AG04449 (cell line): ENCODE measurements at regions not wholly inside any gene's neighbourhood (a gene's known extent, or its start where the extent isn't known, plus 50 kb on each side); places are given as distances from the start of the nearest gene placed in this dataset.
"Not testable (repeated sequence)": the region's sequence is repeated elsewhere in the genome, so short reads cannot be mapped to it uniquely, and the experiment has no call there.

ENCODE experiments used
- CTCF ChIA-PET: fragments of 350-600 bp; formaldehyde crosslinking; extraction: SDS; loops from one replicate; lab custom pipeline; 2021; ENCODE audit warnings: antibody characterized with exemption; lab: Yijun Ruan, JAX
- POLR2A ChIA-PET: fragments of 400-600, 350-600 bp; formaldehyde crosslinking; extraction: SDS; loops from one replicate; lab custom pipeline; 2020; ENCODE audit warnings: antibody characterized with exemption, inconsistent platforms; lab: Yijun Ruan, JAX
- DNase-seq: peaks from one replicate; pipeline ENCODE4 v3.0.0-alpha.2; 2010; ENCODE audit warnings: low read depth, low spot score
- H3K4me3 ChIP-seq: 2 replicates; pipeline ENCODE4 v1.5.1; 2011; ENCODE audit warnings: low read depth, mild to moderate bottlenecking, control low read depth, low read length
- TF ChIP-seq, protein P1 (sequence below): IDR thresholded peaks from one replicate; pipeline ENCODE4 v1.5.1; 2011; ENCODE audit warnings: mild to moderate bottlenecking, moderate library complexity, low read length, control low read depth, inconsistent platforms; ENCODE audit not compliant: insufficient read depth; ENCODE audit errors: missing control alignments

DNA sequence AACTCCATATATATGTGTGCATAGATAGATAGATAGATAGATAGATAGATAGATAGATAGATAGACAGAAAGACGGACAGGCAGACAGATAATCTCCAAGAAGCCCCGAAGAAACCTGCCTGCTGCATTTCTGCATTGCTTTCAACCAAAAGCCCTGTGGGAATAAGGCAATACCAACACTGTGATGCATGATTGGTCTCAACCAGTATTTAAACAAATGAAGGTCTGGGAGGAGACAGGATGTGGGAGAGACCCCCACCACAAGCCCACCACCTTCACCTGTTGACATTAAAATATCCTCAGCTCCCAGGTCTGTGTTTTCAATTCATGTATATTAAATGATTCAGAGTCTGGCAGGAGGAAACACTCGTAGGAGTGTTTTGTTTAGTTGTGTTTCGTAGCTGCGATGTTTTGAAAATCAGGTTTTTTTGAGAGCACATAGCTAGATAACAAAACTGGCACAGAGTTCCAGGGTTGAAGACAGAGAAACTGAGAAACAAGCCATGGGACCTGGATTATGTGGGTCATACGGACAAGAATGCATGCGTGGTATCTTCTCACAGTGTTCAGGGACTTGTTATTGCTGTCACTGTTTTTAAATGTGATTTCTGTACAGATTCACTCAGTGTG, 200.7 kb upstream of the AHR start:
- TF ChIP-seq, protein P1, sequence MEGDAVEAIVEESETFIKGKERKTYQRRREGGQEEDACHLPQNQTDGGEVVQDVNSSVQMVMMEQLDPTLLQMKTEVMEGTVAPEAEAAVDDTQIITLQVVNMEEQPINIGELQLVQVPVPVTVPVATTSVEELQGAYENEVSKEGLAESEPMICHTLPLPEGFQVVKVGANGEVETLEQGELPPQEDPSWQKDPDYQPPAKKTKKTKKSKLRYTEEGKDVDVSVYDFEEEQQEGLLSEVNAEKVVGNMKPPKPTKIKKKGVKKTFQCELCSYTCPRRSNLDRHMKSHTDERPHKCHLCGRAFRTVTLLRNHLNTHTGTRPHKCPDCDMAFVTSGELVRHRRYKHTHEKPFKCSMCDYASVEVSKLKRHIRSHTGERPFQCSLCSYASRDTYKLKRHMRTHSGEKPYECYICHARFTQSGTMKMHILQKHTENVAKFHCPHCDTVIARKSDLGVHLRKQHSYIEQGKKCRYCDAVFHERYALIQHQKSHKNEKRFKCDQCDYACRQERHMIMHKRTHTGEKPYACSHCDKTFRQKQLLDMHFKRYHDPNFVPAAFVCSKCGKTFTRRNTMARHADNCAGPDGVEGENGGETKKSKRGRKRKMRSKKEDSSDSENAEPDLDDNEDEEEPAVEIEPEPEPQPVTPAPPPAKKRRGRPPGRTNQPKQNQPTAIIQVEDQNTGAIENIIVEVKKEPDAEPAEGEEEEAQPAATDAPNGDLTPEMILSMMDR: no peak
- ChIA-PET POLR2A (no interaction called here), CTCF (no interaction called here)
- DNase-seq: no peak
- no peak overlapping the region for H3K4me3 ChIP-seq

DNA sequence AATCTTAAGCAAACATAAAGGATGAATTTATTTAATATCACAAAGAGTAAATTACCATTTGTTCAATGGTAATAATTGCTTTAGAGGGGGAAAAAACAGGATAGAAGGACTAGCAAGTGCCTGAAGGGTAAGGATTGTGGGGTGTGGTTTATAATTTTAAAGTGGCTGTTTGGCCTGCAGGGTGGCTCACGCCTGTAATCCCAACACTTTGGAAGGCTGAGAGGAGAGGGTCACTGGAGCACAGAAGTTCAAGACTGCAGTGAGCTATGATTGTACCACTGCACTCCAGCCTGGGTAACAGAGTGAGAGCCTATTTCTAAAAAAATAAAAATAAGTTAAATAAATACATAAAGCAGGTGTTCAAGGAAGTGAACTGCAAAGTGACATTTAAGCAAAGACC, 199.9 kb upstream of the AHR start:
- H3K4me3 ChIP-seq: no peak overlapping the region
- no peak for DNase-seq
- POLR2A ChIA-PET: no interaction called here
- TF ChIP-seq, protein P1: no peak
- CTCF ChIA-PET: no interaction called here

DNA sequence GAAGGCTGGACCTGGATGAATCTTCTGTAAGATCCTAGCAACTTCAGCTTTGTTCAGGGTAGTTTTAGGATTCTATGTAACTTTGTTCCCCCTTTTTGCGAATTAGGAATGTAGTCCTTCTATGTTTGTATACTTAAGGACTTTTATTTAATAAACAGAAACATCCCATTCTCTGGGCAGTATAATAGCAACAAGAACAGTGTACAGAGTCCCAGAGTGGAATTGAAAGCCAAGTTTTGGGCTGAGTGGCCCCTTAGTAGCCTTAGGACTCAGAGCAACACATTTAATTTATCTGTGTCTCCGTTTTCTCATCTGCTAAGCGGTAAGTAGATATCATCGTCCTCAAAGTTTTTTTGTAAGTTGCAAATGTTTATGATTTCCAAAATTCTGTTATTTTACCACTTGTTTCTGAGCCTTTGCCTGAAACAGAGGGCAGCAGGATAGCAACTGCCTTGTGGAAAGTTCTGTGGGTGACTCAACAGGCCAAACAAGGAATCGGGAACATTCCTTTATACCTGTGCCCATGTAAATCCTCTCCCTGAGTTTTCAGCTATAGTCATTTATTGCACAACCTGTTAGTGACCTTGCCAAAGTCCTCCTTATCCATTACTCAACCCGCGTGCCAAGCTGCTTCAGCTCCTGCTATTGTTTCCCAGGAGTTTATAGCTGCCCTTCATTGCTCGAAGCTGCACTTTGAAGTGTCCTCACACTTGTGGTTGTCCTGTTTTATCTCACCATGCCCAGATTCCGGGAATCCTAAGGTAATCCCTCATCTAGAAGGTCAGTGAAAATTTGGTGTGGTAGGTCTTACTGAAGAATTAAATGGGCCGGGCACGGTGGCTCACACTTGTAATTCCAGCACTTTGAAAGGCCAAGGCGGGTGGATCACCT, 199.1 kb upstream of the AHR start:
- ChIA-PET POLR2A (no interaction called here), CTCF (no interaction called here)
- TF ChIP-seq, protein P1: no peak
- no peak for DNase-seq
- H3K4me3 ChIP-seq: no peak overlapping the region

DNA sequence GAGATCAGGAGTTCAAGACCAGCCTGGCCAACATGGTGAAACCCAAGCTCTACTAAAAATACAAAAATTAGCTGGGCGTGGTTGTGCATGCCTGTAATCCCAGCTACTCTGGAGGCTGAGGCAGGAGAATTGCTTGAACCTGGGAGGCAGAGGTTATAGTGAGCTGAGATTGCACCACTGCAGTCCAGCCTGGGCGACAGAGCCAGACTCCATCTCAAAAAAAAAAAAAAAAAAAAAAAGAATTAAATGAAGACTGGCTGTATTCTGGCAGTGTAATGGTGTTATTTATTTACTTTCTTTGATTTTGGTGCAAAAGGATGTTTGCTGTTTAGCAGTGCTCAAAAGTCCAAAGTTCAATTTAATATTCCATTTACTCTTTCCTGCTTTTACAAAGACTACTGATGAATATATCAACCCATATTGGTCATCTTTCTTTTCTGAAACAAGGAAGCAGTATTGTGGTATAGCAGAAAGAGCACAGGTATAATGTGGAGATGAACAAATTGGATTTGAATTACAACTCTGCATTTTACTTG, 198.4 kb upstream of the AHR start:
- POLR2A ChIA-PET, H3K4me3 ChIP-seq, DNase-seq, CTCF ChIA-PET: not testable (repeated sequence)

DNA sequence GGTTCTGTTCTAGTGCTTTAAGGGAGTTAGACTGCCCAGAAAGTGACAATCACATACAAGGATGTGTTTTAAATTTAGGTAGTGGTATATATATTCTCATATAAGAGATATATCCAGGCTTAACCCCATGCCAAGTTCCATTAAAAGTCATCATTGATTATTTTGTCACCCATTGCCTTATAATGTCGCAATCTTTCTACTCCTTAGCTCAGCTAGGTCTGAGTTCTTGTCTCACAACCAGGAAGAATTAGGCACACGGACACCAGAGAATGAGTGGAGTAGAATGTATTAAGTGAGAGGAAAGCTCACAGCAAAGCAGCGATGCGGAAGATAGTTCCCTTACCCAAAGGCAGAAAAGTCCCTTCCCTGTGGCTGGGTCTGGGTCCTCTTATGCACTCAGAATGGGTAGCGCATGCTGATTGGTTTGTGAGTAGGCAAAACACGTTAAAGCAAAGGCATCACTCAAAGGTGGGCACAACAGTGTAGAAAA, 197.2 kb upstream of the AHR start:
- H3K4me3 ChIP-seq: no peak overlapping the region
- POLR2A ChIA-PET: no interaction called here
- TF ChIP-seq, protein P1: no peak
- no peak for DNase-seq
- CTCF ChIA-PET: no interaction called here

DNA sequence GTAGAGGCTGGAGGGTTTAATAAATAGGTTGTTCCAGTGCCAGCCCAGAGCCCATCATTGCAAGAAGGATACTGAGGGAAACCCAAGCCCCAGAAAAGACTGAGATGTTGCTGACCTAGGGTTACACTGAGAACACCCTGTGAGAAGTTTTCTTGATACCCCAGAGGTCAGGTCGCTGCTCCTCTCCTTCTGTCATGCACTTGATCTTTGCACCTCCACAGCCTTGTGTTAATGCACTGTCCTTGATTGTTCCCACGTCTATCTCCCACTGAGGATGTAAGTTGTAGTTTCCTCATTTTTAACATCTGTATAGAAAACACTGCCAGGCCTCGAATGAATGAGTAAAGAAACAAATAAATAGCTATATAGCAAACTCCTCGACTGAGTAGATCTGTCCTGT, 195.3 kb upstream of the AHR start:
- POLR2A ChIA-PET: no interaction called here
- CTCF ChIA-PET: no interaction called here
- no peak for DNase-seq
- no peak overlapping the region for H3K4me3 ChIP-seq
- TF ChIP-seq, protein P1: no peak
